HCT116 (cell line): ENCODE measurements at regions not wholly inside any gene's neighbourhood (a gene's known extent, or its start where the extent isn't known, plus 50 kb on each side); places are given as distances from the start of the nearest gene placed in this dataset.

Source experiments
- ATAC-seq: fragments of 200-7000 bp; cut with Tn5 transposase; 2 replicates; pipeline ENCODE4 v1.9.1; 2020; ENCODE audit warnings: mild to moderate bottlenecking, moderate library complexity
- BruUV-seq: library from RNA; stranded (reverse); fragments of 400-500 nt; replicated peaks from 2 replicates; lab custom pipeline; 2021; lab: Mats Ljungman, UMichigan
- CTCF ChIA-PET: fragments of 300-600 bp; sonication (Branson Sonifier 250); formaldehyde crosslinking; loops from one replicate; lab custom pipeline; 2021; ENCODE audit warnings: antibody characterized with exemption; lab: Charles Lee
- POLR2A ChIA-PET: fragments of 300-600, 350-600 bp; sonication (Branson Sonifier 250); formaldehyde crosslinking; loops from one replicate; lab custom pipeline; 2021; ENCODE audit warnings: antibody characterized with exemption; lab: Charles Lee
- RAD21 ChIA-PET, 2 experiments: fragments of 300-600 bp; sonication (Branson Sonifier 250); formaldehyde crosslinking; loops; one replicate each; lab custom pipeline; 2023; ENCODE audit warnings: low total read pairs in 2 of 2; ENCODE audit not compliant: uncharacterized antibody in 2 of 2, unreplicated experiment in 2 of 2, low non-redundant PET in 1 of 2; lab: Charles Lee
- DNase-seq: peaks from one replicate; pipeline ENCODE4 v3.0.0-alpha.2; 2010; ENCODE audit warnings: low read depth, low spot score
- H2AFZ ChIP-seq: fragments of 200-600 bp; shearing (Covaris generic), sonication (generic); 2 replicates; pipeline ENCODE4 v1.6.1; 2017; ENCODE audit warnings: low read depth, mixed run types, mixed read lengths, antibody characterized with exemption, low read length; ENCODE audit not compliant: poor library complexity, severe bottlenecking
- H3K27ac ChIP-seq: 2 replicates; pipeline ENCODE4 v1.5.1; 2012; ENCODE audit warnings: low read depth, low read length
- H3K27me3 ChIP-seq: fragments of 200-600 bp; sonication (generic); 2 replicates; pipeline ENCODE4 v1.6.1; 2016; ENCODE audit warnings: mixed run types, low read length, mixed read lengths; ENCODE audit not compliant: insufficient read depth
- H3K36me3 ChIP-seq, 2 experiments: fragments of 200-500 bp in 1 of 2; fragments of 200-600 bp in 1 of 2; sonication (Bioruptor generic) in 1 of 2; sonication (generic) in 1 of 2; 2 replicates each; pipeline versions ENCODE4 v1.5.1 to v1.6.1; 2014 to 2016; ENCODE audit warnings: low read length in 2 of 2, inconsistent platforms in 1 of 2, mixed read lengths in 1 of 2, mixed run types in 1 of 2; ENCODE audit not compliant: insufficient read depth in 2 of 2, control insufficient read depth in 1 of 2
- H3K4me1 ChIP-seq, 2 experiments: fragments of 200-600 bp in 1 of 2; sonication (generic) in 1 of 2; 2 replicates each; pipeline versions ENCODE4 v1.5.1 to v1.6.1; 2012 to 2017; ENCODE audit warnings: low read length in 2 of 2, inconsistent platforms in 1 of 2, mild to moderate bottlenecking in 1 of 2, mixed read lengths in 1 of 2, mixed run types in 1 of 2, moderate library complexity in 1 of 2; ENCODE audit not compliant: insufficient read depth in 2 of 2, control insufficient read depth in 1 of 2
- H3K4me2 ChIP-seq: fragments of 200-600 bp; sonication (generic); 2 replicates; pipeline ENCODE4 v1.6.1; 2017; ENCODE audit warnings: mixed run types, low read length, mixed read lengths
- H3K4me3 ChIP-seq, 2 experiments: fragments of 200-600 bp in 1 of 2; sonication (generic) in 1 of 2; replicated peaks in 1 of 2; 2 replicates each; pipeline ENCODE4 v1.5.1; 2011 to 2016; ENCODE audit warnings: low read length in 2 of 2, control low read depth in 1 of 2, low read depth in 1 of 2, mild to moderate bottlenecking in 1 of 2, mixed read lengths in 1 of 2, mixed run types in 1 of 2
- H3K79me2 ChIP-seq: fragments of 200-600 bp; sonication (generic); 2 replicates; pipeline ENCODE4 v1.6.1; 2017; ENCODE audit warnings: mild to moderate bottlenecking, mixed run types, low read length, moderate library complexity, mixed read lengths; ENCODE audit not compliant: insufficient read depth
- H3K9ac ChIP-seq: fragments of 200-600 bp; sonication (generic); 2 replicates; pipeline ENCODE4 v1.6.1; 2016; ENCODE audit warnings: low read length, mixed read lengths
- H3K9me2 ChIP-seq: fragments of 200-600 bp; sonication (generic), shearing (Covaris generic); 2 replicates; pipeline ENCODE4 v1.6.1; 2017; ENCODE audit warnings: mixed run types, mild to moderate bottlenecking, moderate library complexity; ENCODE audit not compliant: insufficient read depth
- H3K9me3 ChIP-seq, 2 experiments: fragments of 200-500 bp in 1 of 2; fragments of 200-600 bp in 1 of 2; sonication (Bioruptor generic) in 1 of 2; sonication (generic) in 1 of 2; 2 replicates each; pipeline ENCODE4 v1.6.1; 2014 to 2017; ENCODE audit warnings: low read length in 2 of 2, mixed read lengths in 2 of 2, inconsistent platforms in 1 of 2, low read depth in 1 of 2, mild to moderate bottlenecking in 1 of 2, mixed run types in 1 of 2, moderate library complexity in 1 of 2; ENCODE audit not compliant: control insufficient read depth in 1 of 2, insufficient read depth in 1 of 2
- H4K20me1 ChIP-seq: fragments of 200-600 bp; sonication (generic), shearing (Covaris generic); 2 replicates; pipeline ENCODE4 v1.6.1; 2017; ENCODE audit warnings: mixed run types, mild to moderate bottlenecking, moderate library complexity; ENCODE audit not compliant: insufficient read depth
- CBX3 ChIP-seq: IDR thresholded peaks from 2 replicates; pipeline ENCODE4 v1.6.1; 2012; ENCODE audit warnings: low read depth
- CEBPB ChIP-seq: IDR thresholded peaks from 2 replicates; pipeline ENCODE4 v1.6.1; 2012; ENCODE audit warnings: low read depth
- CTCF ChIP-seq, 3 experiments: fragments of 200-600 bp in 1 of 3; sonication (generic) in 1 of 3; IDR thresholded peaks in 2 of 3; conservative IDR thresholded peaks in 1 of 3; 2 replicates each; pipeline ENCODE4 v1.5.1; 2012 to 2017; ENCODE audit warnings: low read depth in 2 of 3, low read length in 2 of 3, antibody characterized with exemption in 1 of 3, borderline replicate concordance in 1 of 3, control low read depth in 1 of 3, mild to moderate bottlenecking in 1 of 3, mixed read lengths in 1 of 3, mixed run types in 1 of 3, moderate library complexity in 1 of 3; ENCODE audit not compliant: insufficient read depth in 1 of 3
- EGR1 ChIP-seq: IDR thresholded peaks from 2 replicates; pipeline ENCODE4 v1.6.1; 2012; ENCODE audit warnings: low read depth
- ELF1 ChIP-seq: IDR thresholded peaks from 2 replicates; pipeline ENCODE4 v1.6.1; 2012; ENCODE audit warnings: low read depth, borderline replicate concordance
- EZH2 ChIP-seq: fragments of 200-600 bp; sonication (generic); IDR thresholded peaks from 2 replicates; pipeline ENCODE4 v1.6.1; 2017; ENCODE audit warnings: antibody characterized with exemption, mixed run types
- EZH2phosphoT487 ChIP-seq: fragments of 200-600 bp; IDR thresholded peaks from 2 replicates; pipeline ENCODE4 v1.6.1; 2018; ENCODE audit warnings: antibody characterized with exemption, borderline replicate concordance
- JUND ChIP-seq: IDR thresholded peaks from 2 replicates; pipeline ENCODE4 v1.6.1; 2012
- MAX ChIP-seq: IDR thresholded peaks from 2 replicates; pipeline ENCODE4 v1.6.1; 2012
- POLR2A ChIP-seq: IDR thresholded peaks from 2 replicates; pipeline ENCODE4 v1.7.0; 2011; ENCODE audit warnings: borderline replicate concordance; ENCODE audit not compliant: insufficient read depth, insufficient read length; ENCODE audit errors: extremely low read depth
- POLR2AphosphoS5 ChIP-seq: IDR thresholded peaks from 2 replicates; pipeline ENCODE4 v1.6.1; 2011; ENCODE audit warnings: mild to moderate bottlenecking, low read depth, low read length, moderate library complexity
- RAD21 ChIP-seq: IDR thresholded peaks from 2 replicates; pipeline ENCODE4 v1.6.1; 2012; ENCODE audit warnings: low read depth, mild to moderate bottlenecking
- REST ChIP-seq: IDR thresholded peaks from 2 replicates; pipeline ENCODE4 v1.6.1; 2012; ENCODE audit warnings: low read depth
- SIN3A ChIP-seq: IDR thresholded peaks from 2 replicates; pipeline ENCODE4 v1.6.1; 2012; ENCODE audit warnings: low read depth
- SP1 ChIP-seq: IDR thresholded peaks from 2 replicates; pipeline ENCODE4 v1.6.1; 2012; ENCODE audit warnings: low read depth
- SRF ChIP-seq: IDR thresholded peaks from 2 replicates; pipeline ENCODE4 v1.6.1; 2012; ENCODE audit warnings: low read depth
- TCF7L2 ChIP-seq: IDR thresholded peaks from 2 replicates; pipeline ENCODE4 v1.7.0; 2011; ENCODE audit warnings: borderline replicate concordance, inconsistent platforms; ENCODE audit not compliant: insufficient read depth, insufficient read length; ENCODE audit errors: extremely low read depth
- ZBTB33 ChIP-seq: IDR thresholded peaks from 2 replicates; pipeline ENCODE4 v1.6.1; 2011; ENCODE audit warnings: mild to moderate bottlenecking, low read length, moderate library complexity; ENCODE audit not compliant: insufficient replicate concordance; ENCODE audit errors: extremely low read depth
- ZFX ChIP-seq: fragments of 450-650 bp; IDR thresholded peaks from 2 replicates; pipeline ENCODE4 v1.6.1; 2017
- intact Hi-C: fragments of 100-400 bp; cut with micrococcal nuclease; formaldehyde crosslinking; loops from 2 replicates; pipeline ENCODE4 v1.10.0; 2022

GRCh38 chr12:34217660-34218059 is 195.4 kb downstream of the ALG10 start:
- no peaks in the 10 kb centered on the region for H4K20me1 ChIP-seq
- ChIA-PET POLR2A (no interaction called here), RAD21 (no interaction called here), CTCF (no interaction called here)
- H3K27me3 ChIP-seq, result no peaks in the 10 kb centered on the region
- no peak overlapping the region for H2AFZ ChIP-seq
- no peak for TF ChIP-seq CBX3
- no peak for TF ChIP-seq EZH2phosphoT487
- TF ChIP-seq TCF7L2, result no peak
- no peak for TF ChIP-seq CTCF (IDR thresholded peaks at IDR 0.05 in 2 of 3, conservative IDR thresholded peaks at IDR 0.05 in 1 of 3; ENCODE audit: borderline replicate concordance in 1 of 3, insufficient read depth in 1 of 3, low read depth in 2 of 3, low read length in 2 of 3)
- no peak for TF ChIP-seq ZBTB33
- TF ChIP-seq CEBPB, result no peak
- TF ChIP-seq SP1, result no peak
- no peak for TF ChIP-seq RAD21
- no peak for TF ChIP-seq MAX
- no peak for TF ChIP-seq EGR1
- no peak for TF ChIP-seq POLR2AphosphoS5
- no peak for TF ChIP-seq SRF
- TF ChIP-seq SIN3A, result no peak
- no peak for TF ChIP-seq REST
- TF ChIP-seq ELF1, result no peak
- TF ChIP-seq EZH2, result no peak
- no peak for TF ChIP-seq POLR2A
- TF ChIP-seq JUND, result no peak
- TF ChIP-seq ZFX, result no peak
- no peaks in the 10 kb centered on the region for H3K9me2 ChIP-seq
- ATAC-seq (no peak), DNase-seq (no peak)
- H3K4me2 ChIP-seq, result no peak overlapping the region
- H3K36me3 ChIP-seq, result no peaks in the 10 kb centered on the region
- no peaks in the 10 kb centered on the region for H3K79me2 ChIP-seq
- H3K9ac ChIP-seq, result no peak overlapping the region
- H3K27ac ChIP-seq, result no peak overlapping the region
- intact Hi-C loops, result loop anchor here (1.0 kb wide), 2 partner anchors 94 to 179 kb away; no protein-coding TSS in a partner anchor
- H3K9me3 ChIP-seq, result no peaks in the 10 kb centered on the region
- no peak overlapping the region for H3K4me3 ChIP-seq
- BruUV-seq, result no TSS peak
- H3K4me1 ChIP-seq, result no peaks in the 10 kb centered on the region
